ENCODE measurements at regions not wholly inside any gene's neighbourhood (a gene's known extent, or its start where the extent isn't known, plus 50 kb on each side); places are given as distances from the start of the nearest gene placed in this dataset.

DNA sequence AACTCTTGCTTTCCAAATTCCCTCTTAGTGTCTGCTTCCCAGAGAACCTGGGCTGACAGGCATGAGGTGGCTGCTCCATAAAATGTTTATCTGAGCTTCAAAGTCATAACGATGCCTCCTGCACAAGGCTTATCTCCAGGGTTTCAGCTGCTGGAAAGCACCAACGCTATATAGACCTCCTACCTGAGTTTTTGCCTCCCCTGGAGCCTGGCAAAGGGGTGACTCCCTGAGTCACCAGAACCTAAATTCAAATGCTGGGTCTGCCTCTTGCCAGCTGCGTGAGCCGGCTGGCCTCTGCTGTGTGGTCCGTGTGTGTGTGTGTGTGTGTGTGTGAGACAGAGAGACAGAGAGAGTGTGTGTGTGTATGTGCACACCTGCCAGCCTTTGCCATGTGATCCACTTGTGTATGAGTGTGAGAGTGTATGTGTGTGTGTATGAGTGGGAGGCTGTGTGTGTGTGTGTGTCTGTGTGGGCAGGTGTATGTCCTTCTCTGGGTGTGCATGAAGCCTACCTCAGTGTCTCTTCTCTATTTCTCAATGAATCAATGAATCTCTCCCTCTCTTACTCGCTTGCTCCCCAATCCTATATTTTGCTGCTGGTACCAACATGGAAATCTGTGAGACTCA, 714.9 kb downstream of the MATN1 start:
- Mint-ChIP-seq H3K4me1 (ENCODE audit: low read depth) (no peaks in the 10 kb centered on the region), H3K36me3 (ENCODE audit: low read depth) (no peaks in the 10 kb centered on the region), H3K27ac (ENCODE audit: unreplicated experiment) (no peak overlapping the region), H3K4me3 (ENCODE audit: unreplicated experiment) (no peak overlapping the region), H3K9me3 (ENCODE audit: low read depth) (no peaks in the 10 kb centered on the region), H3K27me3 (ENCODE audit: low read depth) (peaks cover 22% of the 10 kb centered on the region)
- DNase-seq (ENCODE audit: low spot score), result no peak
- TF ChIP-seq, protein P1, sequence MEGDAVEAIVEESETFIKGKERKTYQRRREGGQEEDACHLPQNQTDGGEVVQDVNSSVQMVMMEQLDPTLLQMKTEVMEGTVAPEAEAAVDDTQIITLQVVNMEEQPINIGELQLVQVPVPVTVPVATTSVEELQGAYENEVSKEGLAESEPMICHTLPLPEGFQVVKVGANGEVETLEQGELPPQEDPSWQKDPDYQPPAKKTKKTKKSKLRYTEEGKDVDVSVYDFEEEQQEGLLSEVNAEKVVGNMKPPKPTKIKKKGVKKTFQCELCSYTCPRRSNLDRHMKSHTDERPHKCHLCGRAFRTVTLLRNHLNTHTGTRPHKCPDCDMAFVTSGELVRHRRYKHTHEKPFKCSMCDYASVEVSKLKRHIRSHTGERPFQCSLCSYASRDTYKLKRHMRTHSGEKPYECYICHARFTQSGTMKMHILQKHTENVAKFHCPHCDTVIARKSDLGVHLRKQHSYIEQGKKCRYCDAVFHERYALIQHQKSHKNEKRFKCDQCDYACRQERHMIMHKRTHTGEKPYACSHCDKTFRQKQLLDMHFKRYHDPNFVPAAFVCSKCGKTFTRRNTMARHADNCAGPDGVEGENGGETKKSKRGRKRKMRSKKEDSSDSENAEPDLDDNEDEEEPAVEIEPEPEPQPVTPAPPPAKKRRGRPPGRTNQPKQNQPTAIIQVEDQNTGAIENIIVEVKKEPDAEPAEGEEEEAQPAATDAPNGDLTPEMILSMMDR (IDR thresholded peaks at IDR 0.05), result no peak

- no peaks in the 10 kb centered on the region for H3K4me1 Mint-ChIP-seq (ENCODE audit: low read depth)
- H3K36me3 Mint-ChIP-seq (ENCODE audit: low read depth), result no peaks in the 10 kb centered on the region
- TF ChIP-seq, protein P1 (IDR thresholded peaks at IDR 0.05), result no peak
- H3K4me3 Mint-ChIP-seq (ENCODE audit: unreplicated experiment), result no peak overlapping the region
- peaks cover 25% of the 10 kb centered on the region for H3K27me3 Mint-ChIP-seq (ENCODE audit: low read depth)
- DNase-seq (ENCODE audit: low spot score), result no peak
- no peak overlapping the region for H3K27ac Mint-ChIP-seq (ENCODE audit: unreplicated experiment)
- no peaks in the 10 kb centered on the region for H3K9me3 Mint-ChIP-seq (ENCODE audit: low read depth)
Measured at GRCh38 chr1:30005972-30006619, 717.3 kb downstream of the MATN1 start.

- TF ChIP-seq, protein P1 (IDR thresholded peaks at IDR 0.05), result no peak
- Mint-ChIP-seq H3K4me1 (ENCODE audit: low read depth) (no peaks in the 10 kb centered on the region), H3K4me3 (ENCODE audit: unreplicated experiment) (no peak overlapping the region), H3K9me3 (ENCODE audit: low read depth) (no peaks in the 10 kb centered on the region), H3K27me3 (ENCODE audit: low read depth) (peaks cover 19% of the 10 kb centered on the region), H3K27ac (ENCODE audit: unreplicated experiment) (no peak overlapping the region), H3K36me3 (ENCODE audit: low read depth) (no peaks in the 10 kb centered on the region)
- DNase-seq (ENCODE audit: low spot score), result no peak
Measured at GRCh38 chr1:30001732-30002039, 721.7 kb downstream of the MATN1 start.

DNA sequence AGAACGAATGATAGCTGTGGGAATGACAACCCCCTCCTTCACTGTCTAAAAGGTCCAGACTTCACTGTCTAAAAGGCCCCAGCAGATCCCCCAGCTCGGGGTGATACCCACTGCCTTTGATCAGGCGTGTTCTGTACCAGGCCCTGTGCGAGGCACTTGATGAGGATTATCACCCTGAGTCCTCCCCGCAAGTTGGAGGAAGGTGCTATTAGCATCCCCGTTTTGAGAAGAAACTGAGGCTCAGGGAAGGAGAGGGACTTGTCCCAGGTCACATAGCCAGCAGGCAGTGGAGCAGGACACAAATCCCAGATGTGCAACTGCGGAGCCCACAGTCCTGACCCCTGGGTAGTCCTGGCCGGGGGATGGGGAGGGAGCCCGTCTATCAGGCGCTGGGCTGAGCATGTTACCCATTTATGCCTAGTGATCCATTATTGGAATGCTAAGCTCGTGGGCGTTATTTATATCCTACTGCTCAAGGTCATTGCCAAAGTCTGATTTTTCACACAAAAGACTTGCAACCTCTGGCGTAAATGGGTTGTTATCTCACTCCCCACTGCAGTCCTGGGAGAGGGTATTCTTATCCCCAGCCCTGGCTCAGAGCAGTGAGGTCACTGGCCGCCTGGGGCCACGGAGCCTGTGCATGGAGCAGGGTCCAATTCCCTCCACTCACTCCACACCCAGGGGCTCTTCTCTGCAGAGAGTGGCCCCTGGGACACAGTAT, 722.2 kb downstream of the MATN1 start:
- H3K9me3 Mint-ChIP-seq (ENCODE audit: low read depth), result no peaks in the 10 kb centered on the region
- H3K4me1 Mint-ChIP-seq (ENCODE audit: low read depth), result no peaks in the 10 kb centered on the region
- DNase-seq (ENCODE audit: low spot score), result no peak
- H3K4me3 Mint-ChIP-seq (ENCODE audit: unreplicated experiment), result no peak overlapping the region
- TF ChIP-seq, protein P1 (IDR thresholded peaks at IDR 0.05), result no peak
- H3K36me3 Mint-ChIP-seq (ENCODE audit: low read depth), result no peaks in the 10 kb centered on the region
- H3K27ac Mint-ChIP-seq (ENCODE audit: unreplicated experiment), result no peak overlapping the region
- peaks cover 19% of the 10 kb centered on the region for H3K27me3 Mint-ChIP-seq (ENCODE audit: low read depth)

GRCh38 chr1:30000266-30000665, 723.1 kb downstream of the MATN1 start:
- H3K27me3 Mint-ChIP-seq (ENCODE audit: low read depth), result peaks cover 15% of the 10 kb centered on the region
- no peak overlapping the region for H3K27ac Mint-ChIP-seq (ENCODE audit: unreplicated experiment)
- no peaks in the 10 kb centered on the region for H3K36me3 Mint-ChIP-seq (ENCODE audit: low read depth)
- no peaks in the 10 kb centered on the region for H3K4me1 Mint-ChIP-seq (ENCODE audit: low read depth)
- H3K9me3 Mint-ChIP-seq (ENCODE audit: low read depth), result no peaks in the 10 kb centered on the region
- H3K4me3 Mint-ChIP-seq (ENCODE audit: unreplicated experiment), result no peak overlapping the region
- TF ChIP-seq, protein P1 (IDR thresholded peaks at IDR 0.05), result no peak
- no peak for DNase-seq (ENCODE audit: low spot score)
